ENCODE measurements at regions not wholly inside any gene's neighbourhood (a gene's known extent, or its start where the extent isn't known, plus 50 kb on each side); places are given as distances from the start of the nearest gene placed in this dataset.

- no peak overlapping the region for H3K4me3 ChIP-seq (ENCODE audit: low read depth, low read length)
- TF ChIP-seq CTCF (IDR thresholded peaks at IDR 0.05; ENCODE audit: low read depth, low read length): no peak
Observed at GRCh38 chr6:111958534-111958933, 85.3 kb upstream of the FYN start.

GRCh38 chr6:111959766-111960165 lies 86.5 kb upstream of the FYN start:
- no peak overlapping the region for H3K4me3 ChIP-seq (ENCODE audit: low read depth, low read length)
- TF ChIP-seq CTCF (IDR thresholded peaks at IDR 0.05; ENCODE audit: low read depth, low read length): no peak

DNA sequence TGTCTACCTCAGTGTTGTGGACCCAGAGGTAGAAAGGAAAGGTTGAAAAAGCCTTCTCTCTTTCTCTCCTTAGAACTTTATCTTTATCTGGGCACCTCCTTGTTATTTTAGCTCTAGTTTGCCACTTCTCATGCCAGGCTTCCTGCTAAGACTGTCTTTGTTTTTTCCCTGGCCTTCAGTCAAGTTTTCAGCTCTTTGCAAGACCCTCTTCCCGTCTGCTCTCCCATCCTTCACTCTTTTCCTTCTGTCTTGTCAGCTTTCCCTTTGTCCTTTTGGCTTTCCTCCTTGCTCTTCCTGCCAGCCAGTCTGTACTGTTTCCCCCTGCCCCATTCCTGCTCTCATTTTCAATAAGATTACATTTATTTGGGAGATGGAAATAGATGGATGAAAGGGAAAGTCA lies 86.8 kb upstream of the CCN6 start:
- TF ChIP-seq CTCF (IDR thresholded peaks at IDR 0.05; ENCODE audit: low read depth, low read length): no peak
- H3K4me3 ChIP-seq (ENCODE audit: low read depth, low read length): no peak overlapping the region

DNA sequence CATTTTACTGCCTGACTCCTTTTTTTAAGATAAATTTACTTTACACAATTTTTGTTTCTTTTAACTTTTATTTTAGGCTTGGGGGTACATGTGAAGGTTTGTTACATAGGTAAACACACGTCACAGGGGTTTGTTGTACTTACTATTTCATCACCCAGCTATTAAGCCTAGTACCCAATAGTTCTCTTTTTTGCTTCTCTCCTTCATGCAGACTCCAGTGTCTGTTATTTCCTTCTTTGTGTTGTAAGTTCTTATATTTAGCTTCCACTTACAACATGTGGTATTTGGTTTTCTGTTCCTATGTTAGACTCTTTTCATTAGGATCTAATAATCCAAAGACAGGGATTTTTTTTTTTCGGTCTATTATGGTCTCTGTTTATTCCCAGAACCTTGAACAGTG lies 83.5 kb upstream of the CCN6 start:
- TF ChIP-seq CTCF (IDR thresholded peaks at IDR 0.05; ENCODE audit: low read depth, low read length): no peak
- H3K4me3 ChIP-seq (ENCODE audit: low read depth, low read length): no peak overlapping the region

DNA sequence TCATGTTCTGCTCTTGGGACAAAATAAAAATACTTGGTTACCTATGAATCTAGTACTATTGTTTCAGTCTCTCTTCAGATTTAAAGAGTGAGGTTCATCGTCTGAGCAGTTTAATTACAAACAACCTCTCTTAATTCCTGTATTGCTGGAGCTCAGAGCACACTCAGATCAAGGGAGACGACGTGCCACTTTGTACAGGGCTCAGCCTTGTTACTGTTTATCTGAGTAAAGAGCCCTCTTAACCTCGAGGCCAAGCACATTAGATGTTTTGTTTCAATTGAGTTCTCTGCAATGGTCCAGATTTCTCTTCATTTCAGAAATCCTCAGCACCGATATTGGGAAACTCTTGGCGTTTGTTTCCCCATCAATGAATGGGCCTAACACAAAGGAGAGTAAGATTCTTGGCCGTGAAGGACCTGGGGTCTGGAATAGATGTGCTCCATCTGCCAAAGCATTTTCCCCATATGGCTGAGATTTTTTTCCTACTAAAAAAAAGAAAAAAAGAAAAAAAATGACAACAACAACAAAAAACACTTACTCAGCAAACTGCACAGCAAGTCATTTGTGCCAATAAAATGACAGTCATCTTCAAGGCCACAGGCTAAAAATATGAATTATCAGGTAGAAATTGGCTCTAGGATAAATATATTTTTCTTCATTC lies 82.6 kb upstream of the CCN6 start:
- no peak for TF ChIP-seq CTCF (IDR thresholded peaks at IDR 0.05; ENCODE audit: low read depth, low read length)
- no peak overlapping the region for H3K4me3 ChIP-seq (ENCODE audit: low read depth, low read length)

GRCh38 chr6:111971866-111972532 lies 81.9 kb upstream of the CCN6 start:
- no peak overlapping the region for H3K4me3 ChIP-seq (ENCODE audit: low read depth, low read length)
- no peak for TF ChIP-seq CTCF (IDR thresholded peaks at IDR 0.05; ENCODE audit: low read depth, low read length)

DNA sequence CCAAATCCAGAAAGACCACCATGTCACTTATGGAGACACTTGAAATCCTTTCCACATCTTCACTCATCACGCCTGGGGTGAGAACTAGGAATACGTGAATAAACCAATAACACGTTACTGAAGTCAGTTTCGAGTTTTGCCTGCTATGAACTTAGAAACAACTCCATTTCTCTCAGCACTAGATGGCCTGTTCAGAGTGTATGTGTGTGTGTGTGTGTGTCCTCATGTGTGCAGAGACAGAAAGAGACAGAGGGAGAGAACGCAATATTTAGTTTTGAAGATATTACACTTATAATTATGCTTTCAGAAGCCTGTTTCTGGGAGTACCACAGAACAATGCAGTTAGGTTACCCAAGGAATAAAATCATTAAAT lies 81.2 kb upstream of the CCN6 start:
- H3K4me3 ChIP-seq (ENCODE audit: low read depth, low read length): peak overlapping the region; percentile 45

More for the DNA sequence above, 81.2 kb upstream of the CCN6 start:
- TF ChIP-seq CTCF (IDR thresholded peaks at IDR 0.05; ENCODE audit: low read depth, low read length): no peak
